ENCODE measurements at regions not wholly inside any gene's neighbourhood (a gene's known extent, or its start where the extent isn't known, plus 50 kb on each side); places are given as distances from the start of the nearest gene placed in this dataset.

- TF ChIP-seq E2F1 (CRISPR knock-in tag; IDR thresholded peaks at IDR 0.05): no peak
These were observed 50.5 kb upstream of the PLCB4 start (continued) for GRCh38 chr20:9018346-9018745.

Measured in WTC11 (cell line).